Bronchial epithelial cell (primary cell): ENCODE measurements at regions not wholly inside any gene's neighbourhood (a gene's known extent, or its start where the extent isn't known, plus 50 kb on each side); places are given as distances from the start of the nearest gene placed in this dataset.

Source experiments
- DNase-seq: peaks from one replicate; pipeline ENCODE4 v3.0.0-alpha.2; 2010; ENCODE audit warnings: low read depth
- FAIRE-seq: peaks from 2 replicates; lab custom pipeline; 2011; peaks lifted over from hg19 to GRCh38; lab: Jason Lieb, UNC
- H3K27me3 ChIP-seq: 2 replicates; pipeline ENCODE4 v1.5.1; 2011; ENCODE audit warnings: low read length; ENCODE audit not compliant: control insufficient read depth, insufficient read depth
- H3K36me3 ChIP-seq: 2 replicates; pipeline ENCODE4 v1.5.1; 2011; ENCODE audit warnings: low read length; ENCODE audit not compliant: control insufficient read depth, insufficient read depth
- H3K4me3 ChIP-seq: 2 replicates; pipeline ENCODE4 v1.5.1; 2011; ENCODE audit warnings: mild to moderate bottlenecking, low read depth, low read length, control low read depth
- TF ChIP-seq, protein P1 (sequence below): IDR thresholded peaks from 2 replicates; pipeline ENCODE4 v1.5.1; 2011; ENCODE audit warnings: mild to moderate bottlenecking, moderate library complexity, low read length, control low read depth, inconsistent platforms; ENCODE audit not compliant: insufficient read depth, severe bottlenecking

DNA sequence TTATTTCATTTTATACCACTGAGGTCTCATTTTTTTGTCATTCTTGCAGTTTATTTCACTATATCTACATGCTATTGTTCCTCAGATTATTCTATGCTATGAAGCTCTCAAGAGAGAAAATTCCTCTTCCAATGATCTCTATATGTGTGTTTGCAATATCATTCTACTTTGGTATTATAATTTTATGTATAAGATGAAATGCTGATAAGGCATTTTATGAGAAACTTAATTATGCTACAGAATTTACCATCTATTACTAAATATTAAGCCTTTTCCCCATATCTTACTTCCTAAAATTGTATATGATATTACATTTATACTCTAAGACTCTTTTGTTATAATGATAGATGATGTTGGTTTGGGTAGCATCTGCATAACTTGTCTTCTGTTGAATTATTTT lies 765.5 kb downstream of the KCNJ2 start:
- TF ChIP-seq, protein P1, sequence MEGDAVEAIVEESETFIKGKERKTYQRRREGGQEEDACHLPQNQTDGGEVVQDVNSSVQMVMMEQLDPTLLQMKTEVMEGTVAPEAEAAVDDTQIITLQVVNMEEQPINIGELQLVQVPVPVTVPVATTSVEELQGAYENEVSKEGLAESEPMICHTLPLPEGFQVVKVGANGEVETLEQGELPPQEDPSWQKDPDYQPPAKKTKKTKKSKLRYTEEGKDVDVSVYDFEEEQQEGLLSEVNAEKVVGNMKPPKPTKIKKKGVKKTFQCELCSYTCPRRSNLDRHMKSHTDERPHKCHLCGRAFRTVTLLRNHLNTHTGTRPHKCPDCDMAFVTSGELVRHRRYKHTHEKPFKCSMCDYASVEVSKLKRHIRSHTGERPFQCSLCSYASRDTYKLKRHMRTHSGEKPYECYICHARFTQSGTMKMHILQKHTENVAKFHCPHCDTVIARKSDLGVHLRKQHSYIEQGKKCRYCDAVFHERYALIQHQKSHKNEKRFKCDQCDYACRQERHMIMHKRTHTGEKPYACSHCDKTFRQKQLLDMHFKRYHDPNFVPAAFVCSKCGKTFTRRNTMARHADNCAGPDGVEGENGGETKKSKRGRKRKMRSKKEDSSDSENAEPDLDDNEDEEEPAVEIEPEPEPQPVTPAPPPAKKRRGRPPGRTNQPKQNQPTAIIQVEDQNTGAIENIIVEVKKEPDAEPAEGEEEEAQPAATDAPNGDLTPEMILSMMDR = no peak
- no peak overlapping the region for H3K4me3 ChIP-seq
- FAIRE-seq (no peak), DNase-seq (no peak)
- no peaks in the 10 kb centered on the region for H3K36me3 ChIP-seq
- H3K27me3 ChIP-seq = no peaks in the 10 kb centered on the region

DNA sequence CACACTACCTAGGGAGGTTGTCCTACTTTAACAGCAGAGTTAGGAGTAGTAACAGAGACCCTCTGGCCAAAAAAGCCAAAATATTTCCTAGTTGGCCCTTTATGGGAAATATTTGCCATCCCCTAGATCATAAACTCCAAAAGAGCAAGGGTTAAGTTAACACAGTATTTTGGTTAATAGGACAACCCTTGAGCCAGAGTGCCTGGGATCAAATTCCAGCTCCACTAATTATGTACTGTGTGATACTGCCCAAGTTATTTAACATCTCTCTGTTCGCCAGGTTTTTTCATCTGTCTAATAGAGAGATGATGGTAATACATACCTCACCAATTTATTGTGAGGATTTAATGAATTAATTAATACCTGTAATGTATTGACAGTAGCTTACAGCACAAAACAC lies 767.4 kb downstream of the KCNJ2 start:
- DNase-seq (no peak), FAIRE-seq (no peak)
- no peaks in the 10 kb centered on the region for H3K36me3 ChIP-seq
- TF ChIP-seq, protein P1 = no peak
- H3K27me3 ChIP-seq = no peaks in the 10 kb centered on the region
- no peak overlapping the region for H3K4me3 ChIP-seq

DNA sequence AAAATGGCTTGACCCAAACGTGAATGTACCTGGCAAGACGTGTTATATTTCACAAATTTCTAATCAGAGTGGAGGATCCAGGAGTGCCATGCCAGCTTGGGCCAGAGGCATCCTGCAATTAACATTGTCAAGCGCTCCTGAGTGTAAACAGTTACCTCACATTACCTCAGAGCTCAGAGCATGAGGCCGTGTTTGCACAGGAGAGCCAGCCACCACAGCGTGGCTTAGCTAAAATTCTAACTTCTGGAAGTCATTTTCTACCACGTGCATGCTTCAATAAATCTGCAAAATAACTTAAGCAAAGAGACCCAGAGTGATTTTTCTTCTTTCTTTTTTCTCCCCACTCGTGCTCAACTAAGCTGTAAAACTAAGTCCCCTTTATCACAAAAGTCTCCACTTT lies 769.0 kb downstream of the KCNJ2 start:
- no peak for DNase-seq
- no peaks in the 10 kb centered on the region for H3K27me3 ChIP-seq
- TF ChIP-seq, protein P1 = no peak
- H3K36me3 ChIP-seq = no peaks in the 10 kb centered on the region
- H3K4me3 ChIP-seq = no peak overlapping the region
- no peak for FAIRE-seq

DNA sequence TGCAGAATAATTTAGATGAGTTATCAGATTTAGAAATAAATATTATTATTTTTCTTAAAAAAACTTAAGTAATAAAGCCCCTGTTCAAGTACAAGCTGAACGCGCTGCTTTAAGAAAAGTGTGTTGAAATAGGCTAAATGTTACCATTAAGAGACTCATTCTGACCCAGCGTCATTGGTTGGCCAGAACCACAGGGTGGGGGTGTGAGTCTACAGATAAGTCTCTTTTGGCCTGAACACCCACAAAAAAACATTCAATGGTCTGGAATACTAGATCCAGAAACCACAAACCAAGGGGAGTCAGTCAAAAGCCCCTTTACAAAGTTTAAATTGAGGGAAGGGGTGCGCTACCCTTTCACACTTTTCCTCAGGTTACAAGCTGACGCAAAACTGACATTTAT lies 776.1 kb downstream of the KCNJ2 start:
- DNase-seq (no peak), FAIRE-seq (no peak)
- no peaks in the 10 kb centered on the region for H3K27me3 ChIP-seq
- TF ChIP-seq, protein P1 = no peak
- H3K36me3 ChIP-seq = no peaks in the 10 kb centered on the region
- no peak overlapping the region for H3K4me3 ChIP-seq

DNA sequence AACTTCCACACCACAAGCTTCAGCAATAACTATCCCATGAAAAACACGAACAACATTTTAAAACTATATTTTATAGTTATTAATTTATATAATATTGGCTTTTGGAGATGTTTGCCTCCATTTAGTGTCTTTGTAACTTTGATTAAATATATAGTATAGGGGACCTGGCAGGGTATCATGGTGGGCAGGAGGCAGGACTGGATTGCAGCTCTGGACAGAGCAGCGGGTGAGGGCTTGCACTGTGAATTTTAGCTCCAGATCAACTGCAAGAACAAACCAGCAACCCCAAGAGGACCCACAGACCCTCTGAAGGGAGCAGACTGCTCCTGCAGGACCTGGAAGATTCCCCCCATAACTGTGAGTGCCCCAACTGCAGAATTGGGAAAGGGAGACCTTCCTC lies 777.9 kb downstream of the KCNJ2 start:
- no peak for FAIRE-seq
- no peak for DNase-seq
- H3K4me3 ChIP-seq = no peak overlapping the region
- H3K27me3 ChIP-seq = no peaks in the 10 kb centered on the region
- H3K36me3 ChIP-seq = no peaks in the 10 kb centered on the region
- TF ChIP-seq, protein P1 = no peak
